GM23338 (cell line): ENCODE measurements at regions not wholly inside any gene's neighbourhood (a gene's known extent, or its start where the extent isn't known, plus 50 kb on each side); places are given as distances from the start of the nearest gene placed in this dataset.

Experiments used
- ATAC-seq: fragments of 200-7000 bp; cut with Tn5 transposase; 3 replicates; pipeline ENCODE4 v1.9.1; 2020
- DNase-seq: peaks from one replicate; pipeline ENCODE4 v3.0.0-alpha.2; 2015; ENCODE audit warnings: low spot score
- H2AFZ ChIP-seq: fragments of 200-600 bp; sonication (generic); 2 replicates; pipeline ENCODE4 v1.8.0; 2016; ENCODE audit warnings: antibody characterized with exemption, mild to moderate bottlenecking, moderate library complexity
- H3F3A ChIP-seq: fragments of 200-600 bp; sonication (generic); replicated peaks from 2 replicates; pipeline ENCODE4 v1.8.0; 2017; ENCODE audit warnings: antibody characterized with exemption, mixed run types, low read depth
- H3K27ac ChIP-seq: fragments of 200-600 bp; sonication (generic); 2 replicates; pipeline ENCODE4 v1.6.1; 2016; ENCODE audit warnings: low read depth
- H3K27me3 ChIP-seq: fragments of 200-600 bp; sonication (generic); 2 replicates; pipeline ENCODE4 v1.8.0; 2016; ENCODE audit warnings: mild to moderate bottlenecking, mixed run types, moderate library complexity; ENCODE audit not compliant: insufficient read depth
- H3K36me3 ChIP-seq: fragments of 200-600 bp; sonication (generic); 2 replicates; pipeline ENCODE4 v1.8.0; 2016; ENCODE audit warnings: mild to moderate bottlenecking; ENCODE audit not compliant: insufficient read depth
- H3K4me1 ChIP-seq: fragments of 200-600 bp; sonication (generic); 2 replicates; pipeline ENCODE4 v1.8.0; 2016; ENCODE audit warnings: mild to moderate bottlenecking, moderate library complexity; ENCODE audit not compliant: insufficient read depth
- H3K4me2 ChIP-seq: fragments of 200-600 bp; sonication (generic); 2 replicates; pipeline ENCODE4 v1.7.1; 2017; ENCODE audit warnings: mixed run types
- H3K4me3 ChIP-seq: fragments of 200-600 bp; sonication (generic); 2 replicates; pipeline ENCODE4 v1.6.1; 2016; ENCODE audit warnings: mixed run types
- H3K79me2 ChIP-seq: fragments of 200-600 bp; sonication (generic); replicated peaks from 2 replicates; pipeline ENCODE4 v1.8.0; 2017; ENCODE audit warnings: mild to moderate bottlenecking; ENCODE audit not compliant: insufficient read depth
- H3K9me2 ChIP-seq: fragments of 200-600 bp; sonication (generic); 2 replicates; pipeline ENCODE4 v1.8.0; 2017; ENCODE audit not compliant: insufficient read depth
- H4K20me1 ChIP-seq: fragments of 200-600 bp; sonication (generic); replicated peaks from 2 replicates; pipeline ENCODE4 v1.8.0; 2017; ENCODE audit warnings: mild to moderate bottlenecking; ENCODE audit not compliant: insufficient read depth
- H3K27ac Mint-ChIP-seq: 2 replicates; pipeline ENCODE4 v1.8.0; 2020; ENCODE audit warnings: inconsistent platforms, mild to moderate bottlenecking, moderate library complexity, mixed read lengths
- H3K27me3 Mint-ChIP-seq: 3 replicates; pipeline ENCODE4 v1.8.0; 2022; ENCODE audit warnings: low read depth, mild to moderate bottlenecking, moderate library complexity, mixed read lengths, inconsistent platforms; ENCODE audit not compliant: insufficient read depth, poor library complexity
- H3K36me3 Mint-ChIP-seq: 3 replicates; pipeline ENCODE4 v1.8.0; 2021; ENCODE audit warnings: low read depth, mild to moderate bottlenecking, inconsistent platforms, moderate library complexity, mixed read lengths
- H3K4me1 Mint-ChIP-seq: 3 replicates; pipeline ENCODE4 v1.8.0; 2020; ENCODE audit warnings: mild to moderate bottlenecking, inconsistent platforms, mixed read lengths
- H3K4me3 Mint-ChIP-seq: 3 replicates; pipeline ENCODE4 v1.8.0; 2021; ENCODE audit warnings: moderate library complexity, mild to moderate bottlenecking, inconsistent platforms, mixed read lengths
- H3K9me3 Mint-ChIP-seq: 3 replicates; pipeline ENCODE4 v1.8.0; 2020; ENCODE audit warnings: moderate library complexity, mild to moderate bottlenecking, inconsistent platforms, mixed read lengths
- CREB1 ChIP-seq: fragments of 250-450 bp; sonication (Bioruptor Pico); IDR thresholded peaks from 2 replicates; pipeline ENCODE4 v1.5.0; 2020; ENCODE audit warnings: low read depth, mild to moderate bottlenecking, moderate library complexity
- ETS1 ChIP-seq: IDR thresholded peaks from 2 replicates; pipeline ENCODE4 v1.6.1; 2016; ENCODE audit warnings: antibody characterized with exemption
- EZH2 ChIP-seq: fragments of 200-600 bp; sonication (generic); IDR thresholded peaks from one replicate; pipeline ENCODE4 v1.8.0; 2017; ENCODE audit warnings: antibody characterized with exemption, mild to moderate bottlenecking, low read depth; ENCODE audit not compliant: unreplicated experiment
- EZH2phosphoT487 ChIP-seq: fragments of 200-600 bp; sonication (generic); IDR thresholded peaks from one replicate; pipeline ENCODE4 v1.8.1; 2018; ENCODE audit warnings: antibody characterized with exemption; ENCODE audit not compliant: unreplicated experiment
- JUNB ChIP-seq: IDR thresholded peaks from one replicate; pipeline ENCODE4 v1.6.1; 2016; ENCODE audit warnings: antibody characterized with exemption; ENCODE audit not compliant: unreplicated experiment
- NANOG ChIP-seq: IDR thresholded peaks from 2 replicates; pipeline ENCODE4 v1.6.1; 2016; ENCODE audit warnings: antibody characterized with exemption, borderline replicate concordance
- POLR2AphosphoS5 ChIP-seq: IDR thresholded peaks from 2 replicates; pipeline ENCODE4 v1.6.1; 2016; ENCODE audit warnings: antibody characterized with exemption, low read depth
- REST ChIP-seq: IDR thresholded peaks from one replicate; pipeline ENCODE4 v1.6.1; 2018; ENCODE audit warnings: antibody characterized with exemption; ENCODE audit not compliant: unreplicated experiment
- STAT1 ChIP-seq: IDR thresholded peaks from one replicate; pipeline ENCODE4 v1.6.1; 2016; ENCODE audit warnings: antibody characterized with exemption; ENCODE audit not compliant: unreplicated experiment
- ZNF114 ChIP-seq: fragments of 250-450 bp; sonication (Bioruptor Pico); IDR thresholded peaks from 2 replicates; pipeline ENCODE4 v1.5.0; 2020; ENCODE audit warnings: mild to moderate bottlenecking, moderate library complexity
- ZNF331 ChIP-seq: fragments of 250-450 bp; sonication (Bioruptor Pico); IDR thresholded peaks from 2 replicates; pipeline ENCODE4 v1.5.0; 2020; ENCODE audit warnings: low read depth, mild to moderate bottlenecking, moderate library complexity
- TF ChIP-seq, protein P1 (sequence below), 2 experiments: fragments of 200-600 bp in 1 of 2; sonication (generic) in 1 of 2; conservative IDR thresholded peaks; 2 replicates each; pipeline versions ENCODE4 v1.5.1 to v1.6.1; 2016 to 2017; ENCODE audit warnings: antibody characterized with exemption in 2 of 2, low read depth in 2 of 2, mild to moderate bottlenecking in 2 of 2, moderate library complexity in 1 of 2

GRCh38 chr4:180757927-180758326 lies 1485.3 kb upstream of the TENM3 start:
- Mint-ChIP-seq H3K27me3 (peaks cover 4% of the 10 kb centered on the region), H3K4me3 (no peak overlapping the region), H3K36me3 (peaks cover 8% of the 10 kb centered on the region; the same call in 2 of the 3 replicates), H3K9me3 (peaks cover 12% of the 10 kb centered on the region), H3K27ac (no peak overlapping the region), H3K4me1 (no peaks in the 10 kb centered on the region)
- H3K79me2 ChIP-seq = no peaks in the 10 kb centered on the region
- ATAC-seq (peak; percentile 75), DNase-seq (peak; percentile 24)
- TF ChIP-seq, protein P1, sequence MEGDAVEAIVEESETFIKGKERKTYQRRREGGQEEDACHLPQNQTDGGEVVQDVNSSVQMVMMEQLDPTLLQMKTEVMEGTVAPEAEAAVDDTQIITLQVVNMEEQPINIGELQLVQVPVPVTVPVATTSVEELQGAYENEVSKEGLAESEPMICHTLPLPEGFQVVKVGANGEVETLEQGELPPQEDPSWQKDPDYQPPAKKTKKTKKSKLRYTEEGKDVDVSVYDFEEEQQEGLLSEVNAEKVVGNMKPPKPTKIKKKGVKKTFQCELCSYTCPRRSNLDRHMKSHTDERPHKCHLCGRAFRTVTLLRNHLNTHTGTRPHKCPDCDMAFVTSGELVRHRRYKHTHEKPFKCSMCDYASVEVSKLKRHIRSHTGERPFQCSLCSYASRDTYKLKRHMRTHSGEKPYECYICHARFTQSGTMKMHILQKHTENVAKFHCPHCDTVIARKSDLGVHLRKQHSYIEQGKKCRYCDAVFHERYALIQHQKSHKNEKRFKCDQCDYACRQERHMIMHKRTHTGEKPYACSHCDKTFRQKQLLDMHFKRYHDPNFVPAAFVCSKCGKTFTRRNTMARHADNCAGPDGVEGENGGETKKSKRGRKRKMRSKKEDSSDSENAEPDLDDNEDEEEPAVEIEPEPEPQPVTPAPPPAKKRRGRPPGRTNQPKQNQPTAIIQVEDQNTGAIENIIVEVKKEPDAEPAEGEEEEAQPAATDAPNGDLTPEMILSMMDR (conservative IDR thresholded peaks at IDR 0.05; ENCODE audit: low read depth in 2 of 2) = peak; percentile 67 to 77
- TF ChIP-seq NANOG = no peak
- no peak for TF ChIP-seq CREB1 (CRISPR knock-in tag)
- TF ChIP-seq ZNF331 (CRISPR knock-in tag) = no peak
- no peak for TF ChIP-seq ETS1
- TF ChIP-seq EZH2phosphoT487 = no peak
- H4K20me1 ChIP-seq = no peaks in the 10 kb centered on the region
- no peak overlapping the region for H2AFZ ChIP-seq
- H3K36me3 ChIP-seq = no peaks in the 10 kb centered on the region
- no peak overlapping the region for H3K4me2 ChIP-seq
- no peaks in the 10 kb centered on the region for H3K27me3 ChIP-seq
- no peak overlapping the region for H3K27ac ChIP-seq
- no peaks in the 10 kb centered on the region for H3F3A ChIP-seq
- H3K9me2 ChIP-seq = peaks cover 7% of the 10 kb centered on the region; the same call in 1 of the 2 replicates
- no peak overlapping the region for H3K4me3 ChIP-seq
- no peaks in the 10 kb centered on the region for H3K4me1 ChIP-seq

DNA sequence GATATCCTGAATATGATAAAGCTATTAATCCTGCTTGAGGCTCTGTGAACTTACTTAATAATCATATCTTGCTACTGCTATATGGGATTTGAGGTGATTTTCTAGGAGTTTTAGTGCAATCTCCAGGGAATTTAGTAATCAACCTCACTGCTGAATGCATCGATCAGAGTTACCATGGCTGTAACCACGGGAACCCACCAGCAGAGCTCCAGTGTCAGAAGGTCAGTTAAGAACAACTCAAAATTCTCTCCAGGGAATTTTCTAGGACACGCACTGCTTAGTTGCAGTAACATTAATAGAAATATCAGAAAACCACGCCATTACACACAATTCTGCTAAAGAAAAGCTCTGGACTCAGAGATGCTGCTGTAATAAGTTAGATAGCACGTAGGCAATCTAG lies 1477.2 kb upstream of the TENM3 start:
- H3K4me1 Mint-ChIP-seq = peaks cover 48% of the 10 kb centered on the region
- H3K9me2 ChIP-seq = no peaks in the 10 kb centered on the region
- TF ChIP-seq ZNF114 (CRISPR knock-in tag) = no peak
- TF ChIP-seq EZH2 = no peak
- TF ChIP-seq JUNB = no peak
- TF ChIP-seq POLR2AphosphoS5 = no peak
- TF ChIP-seq EZH2phosphoT487 = no peak
- no peak for TF ChIP-seq ZNF331 (CRISPR knock-in tag)
- TF ChIP-seq, protein P1 (conservative IDR thresholded peaks at IDR 0.05; ENCODE audit: low read depth in 2 of 2) = no peak
- no peak for TF ChIP-seq NANOG
- TF ChIP-seq REST = no peak
- TF ChIP-seq STAT1 = no peak
- TF ChIP-seq ETS1 = no peak
- no peak for TF ChIP-seq CREB1 (CRISPR knock-in tag)
- no peaks in the 10 kb centered on the region for H4K20me1 ChIP-seq
- no peak overlapping the region for H2AFZ ChIP-seq
- no peaks in the 10 kb centered on the region for H3F3A ChIP-seq
- H3K36me3 Mint-ChIP-seq = no peaks in the 10 kb centered on the region
- no peak overlapping the region for H3K27ac ChIP-seq
- peaks cover 3% of the 10 kb centered on the region for H3K27me3 Mint-ChIP-seq
- H3K4me3 ChIP-seq = no peak overlapping the region
- H3K4me3 Mint-ChIP-seq = no peak overlapping the region
- no peak overlapping the region for H3K4me2 ChIP-seq
- no peak overlapping the region for H3K27ac Mint-ChIP-seq
- no peaks in the 10 kb centered on the region for H3K27me3 ChIP-seq
- peaks cover 13% of the 10 kb centered on the region; the same call in 1 of the 2 replicates for H3K4me1 ChIP-seq
- DNase-seq (no peak), ATAC-seq (no peak)
- H3K9me3 Mint-ChIP-seq = no peaks in the 10 kb centered on the region
- H3K36me3 ChIP-seq = no peaks in the 10 kb centered on the region
- H3K79me2 ChIP-seq = no peaks in the 10 kb centered on the region
